HG02678 (cell line): ENCODE measurements at regions not wholly inside any gene's neighbourhood (a gene's known extent, or its start where the extent isn't known, plus 50 kb on each side); places are given as distances from the start of the nearest gene placed in this dataset.
"Not testable (repeated sequence)": the region's sequence is repeated elsewhere in the genome, so short reads cannot be mapped to it uniquely, and the experiment has no call there.

Source experiments
- ATAC-seq: cut with Tn5 transposase; IDR thresholded peaks from one replicate; pipeline ENCODE4 v1.9.1; 2021; ENCODE audit warnings: mild to moderate bottlenecking, moderate library complexity; ENCODE audit not compliant: unreplicated experiment

DNA sequence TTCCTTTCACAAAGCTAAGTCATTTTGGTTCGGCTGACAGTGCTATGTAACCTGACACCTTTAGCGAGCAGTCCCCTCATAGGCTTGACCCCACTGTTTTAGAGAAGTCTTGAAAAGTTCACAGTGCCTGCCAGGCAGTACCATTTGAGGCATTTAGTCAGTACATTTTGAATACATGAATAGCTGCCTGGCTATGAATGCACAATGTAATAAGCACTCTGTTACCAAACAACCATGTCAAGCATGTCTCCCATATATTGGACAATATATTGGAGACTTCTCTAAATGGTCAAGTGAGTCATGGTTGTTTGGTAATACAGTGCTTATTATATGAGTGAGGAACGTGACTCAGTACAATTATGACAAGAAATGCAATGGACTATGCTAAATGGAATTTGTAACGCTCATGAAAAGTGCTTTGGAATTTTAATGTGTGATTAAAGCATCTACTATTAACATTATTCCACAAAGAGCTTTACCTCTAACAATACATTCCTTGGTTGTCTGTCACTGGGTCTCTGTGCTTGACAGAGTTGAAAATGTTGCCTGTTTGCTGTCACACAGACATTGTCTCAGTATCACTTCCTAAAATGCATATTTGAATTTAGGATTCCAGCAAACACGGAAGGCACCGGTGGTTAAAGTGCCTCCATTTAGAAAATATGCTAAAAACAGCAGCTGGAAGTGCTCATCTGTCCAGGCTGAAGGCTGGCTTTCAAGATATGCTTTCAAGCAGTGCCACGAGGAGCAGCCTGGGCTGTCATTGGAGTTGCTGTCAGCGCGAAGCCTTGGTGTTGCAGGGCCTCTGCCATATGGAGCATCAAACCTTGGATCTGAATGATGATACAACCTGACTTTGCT is 458.6 kb downstream of the FBXO15 start:
- ATAC-seq = peak; percentile 53

DNA sequence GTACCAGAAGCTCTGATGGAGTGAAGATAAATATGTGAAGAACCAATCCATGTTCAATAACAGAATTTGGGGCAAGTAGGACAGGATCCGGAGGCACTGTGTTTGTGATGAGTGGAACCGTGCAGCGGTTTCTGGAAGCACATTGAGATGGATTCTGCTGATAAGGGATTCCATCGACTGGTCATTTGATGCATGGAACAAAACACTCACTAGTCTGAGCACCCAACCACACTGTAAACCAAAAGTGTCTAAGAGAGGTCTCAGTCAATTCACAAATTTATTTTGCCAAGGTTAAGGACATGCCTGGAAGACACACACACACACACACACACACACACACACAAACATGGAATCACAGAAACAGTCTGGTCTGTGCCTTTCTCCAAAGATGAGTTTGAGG is 459.5 kb downstream of the FBXO15 start:
- ATAC-seq = no peak

DNA sequence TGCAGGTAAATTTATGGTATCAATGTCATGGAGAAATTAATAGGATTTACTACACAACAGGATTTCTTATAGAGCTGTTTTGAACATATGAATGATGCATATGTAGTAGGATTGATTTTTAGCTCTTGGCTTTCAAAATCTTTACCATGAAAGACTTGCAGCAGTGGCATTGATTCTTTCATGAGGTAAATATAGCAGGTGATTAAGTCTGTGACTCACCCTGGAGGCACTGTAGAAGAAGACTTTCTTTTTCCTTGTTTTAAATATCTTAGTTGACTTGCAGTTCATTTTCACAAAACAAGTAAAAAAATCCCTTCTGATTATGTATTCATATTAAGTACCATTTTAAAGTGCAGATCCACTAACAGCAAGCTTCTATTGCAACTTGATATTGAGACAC is 463.0 kb downstream of the FBXO15 start:
- ATAC-seq = no peak

DNA sequence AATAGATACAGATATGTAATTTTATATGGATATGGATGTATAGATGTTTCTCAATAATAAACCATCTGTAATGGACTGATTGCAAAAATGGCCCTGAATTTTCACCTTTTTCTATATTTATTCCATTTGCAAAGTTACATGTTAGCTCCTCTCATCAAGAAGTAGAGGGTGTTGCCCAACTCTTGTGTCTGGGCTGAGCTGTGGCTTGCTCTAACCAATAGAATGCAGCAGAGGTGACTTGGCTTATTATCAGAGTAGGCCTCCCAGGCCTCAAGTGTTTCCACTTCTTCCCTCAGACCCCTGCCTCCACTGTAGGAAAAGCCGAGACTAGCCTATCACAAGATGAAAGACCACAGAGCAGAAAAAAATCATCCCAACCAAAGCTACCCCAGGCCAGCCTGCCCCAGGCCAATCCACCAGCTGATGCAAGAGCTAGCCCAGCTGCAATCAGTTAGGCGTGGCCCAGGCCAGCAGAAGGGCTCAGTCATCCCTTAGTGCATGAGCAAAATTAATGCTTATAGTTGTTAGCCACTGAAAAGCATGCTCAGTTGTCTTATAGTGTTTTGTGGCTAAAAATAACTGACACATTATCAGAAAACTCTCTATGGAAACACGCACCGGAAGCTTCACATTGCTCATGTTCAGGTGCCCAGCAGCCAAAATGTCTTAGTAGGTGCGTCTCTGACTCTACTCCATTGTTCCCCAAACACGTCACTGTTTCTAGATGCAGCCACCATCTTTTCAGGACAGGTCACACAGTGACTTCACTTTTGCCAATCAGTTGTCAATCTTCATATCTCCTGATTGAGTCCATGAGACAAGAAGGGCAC is 464.0 kb downstream of the FBXO15 start:
- ATAC-seq = no peak

DNA sequence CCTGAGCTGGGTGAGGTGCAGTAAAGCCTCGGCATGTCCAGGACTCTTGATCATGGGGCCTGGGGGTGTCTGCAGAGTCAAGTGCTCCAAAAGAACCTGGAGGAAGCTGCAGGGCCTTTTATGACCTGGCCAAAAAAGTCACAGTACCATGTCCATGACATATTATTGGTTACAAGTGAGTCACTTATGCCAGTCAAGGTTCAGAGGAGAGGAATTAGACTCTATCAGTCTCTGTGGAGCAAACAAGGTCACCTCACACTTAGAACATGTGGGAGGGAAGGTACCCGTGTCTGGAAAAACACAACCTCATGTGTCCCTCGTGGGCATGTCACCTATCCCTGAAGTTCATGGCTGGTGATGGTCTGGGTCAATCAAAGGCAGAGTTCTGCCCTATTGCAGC is 465.7 kb downstream of the FBXO15 start:
- no peak for ATAC-seq

DNA sequence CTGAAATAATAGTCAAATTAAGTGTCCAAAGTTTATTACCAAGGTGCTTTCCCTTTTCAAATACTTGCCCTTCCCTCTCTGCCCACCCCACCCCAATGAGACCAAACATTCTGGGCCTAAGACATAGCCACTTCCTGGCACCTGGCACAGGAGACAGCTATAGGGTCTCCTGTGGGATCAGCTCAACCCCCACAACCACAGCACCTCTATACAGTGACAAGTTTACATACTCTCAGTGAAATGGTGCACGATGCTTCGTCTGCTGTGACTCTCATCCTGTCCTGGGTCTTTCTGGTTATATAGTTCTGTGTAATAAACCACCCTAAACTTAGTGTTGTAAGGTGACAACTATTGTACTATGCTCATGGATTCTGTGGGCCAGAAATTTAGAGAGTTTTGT is 466.2 kb downstream of the FBXO15 start:
- ATAC-seq = no peak

DNA sequence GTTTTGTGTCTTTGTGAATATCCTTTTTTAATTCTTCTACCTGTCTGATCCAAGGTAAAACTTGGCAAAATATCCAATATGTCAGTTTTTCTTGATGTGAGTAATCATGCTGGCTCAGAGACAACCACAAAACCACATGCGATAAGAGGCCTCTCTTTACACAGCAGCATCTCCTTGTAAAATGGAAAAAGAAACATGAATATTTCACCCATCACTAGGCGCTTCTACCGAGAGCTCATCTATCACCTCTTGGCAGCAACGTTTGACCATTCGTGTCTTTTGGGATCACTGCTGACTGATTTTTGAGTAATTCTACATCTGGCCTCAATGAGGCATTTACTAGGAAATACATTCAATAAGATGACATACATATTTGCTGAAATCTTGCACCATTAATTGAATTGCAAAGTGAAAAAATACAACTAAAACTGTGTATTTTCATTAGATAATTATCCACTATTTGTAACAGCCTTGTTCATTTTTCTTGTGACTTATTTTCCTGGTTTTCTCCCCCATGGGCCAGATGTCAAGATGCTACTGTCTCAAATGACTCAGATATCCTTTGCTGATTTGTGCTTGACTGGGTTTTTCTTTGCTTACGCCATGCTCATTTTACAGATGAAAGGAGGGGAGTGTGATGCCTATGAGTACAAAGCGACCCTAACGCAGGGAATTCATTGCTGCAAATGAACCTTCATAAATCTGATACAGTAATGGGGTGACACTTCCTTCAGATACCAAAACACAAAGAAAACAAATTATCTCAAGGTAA is 467.5 kb downstream of the FBXO15 start:
- ATAC-seq = no peak

DNA sequence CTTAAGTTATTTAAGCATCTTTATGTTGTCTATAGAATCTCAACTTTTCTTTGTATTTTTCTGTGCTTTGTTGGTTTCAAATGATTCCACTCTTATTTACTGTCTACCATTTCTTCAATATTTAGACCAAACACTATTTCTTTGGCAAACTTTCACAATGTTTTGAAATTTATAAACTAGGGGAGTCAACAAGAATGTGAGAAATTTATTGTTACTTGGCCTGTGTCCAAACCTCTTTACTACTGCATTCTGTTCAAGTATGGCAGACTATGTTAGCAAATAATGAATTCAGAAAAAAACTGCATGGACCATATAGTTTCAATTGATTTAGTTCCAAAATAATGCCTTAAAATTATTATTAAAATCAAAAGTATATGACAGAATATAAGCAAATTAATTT is 470.2 kb downstream of the FBXO15 start:
- ATAC-seq = no peak

DNA sequence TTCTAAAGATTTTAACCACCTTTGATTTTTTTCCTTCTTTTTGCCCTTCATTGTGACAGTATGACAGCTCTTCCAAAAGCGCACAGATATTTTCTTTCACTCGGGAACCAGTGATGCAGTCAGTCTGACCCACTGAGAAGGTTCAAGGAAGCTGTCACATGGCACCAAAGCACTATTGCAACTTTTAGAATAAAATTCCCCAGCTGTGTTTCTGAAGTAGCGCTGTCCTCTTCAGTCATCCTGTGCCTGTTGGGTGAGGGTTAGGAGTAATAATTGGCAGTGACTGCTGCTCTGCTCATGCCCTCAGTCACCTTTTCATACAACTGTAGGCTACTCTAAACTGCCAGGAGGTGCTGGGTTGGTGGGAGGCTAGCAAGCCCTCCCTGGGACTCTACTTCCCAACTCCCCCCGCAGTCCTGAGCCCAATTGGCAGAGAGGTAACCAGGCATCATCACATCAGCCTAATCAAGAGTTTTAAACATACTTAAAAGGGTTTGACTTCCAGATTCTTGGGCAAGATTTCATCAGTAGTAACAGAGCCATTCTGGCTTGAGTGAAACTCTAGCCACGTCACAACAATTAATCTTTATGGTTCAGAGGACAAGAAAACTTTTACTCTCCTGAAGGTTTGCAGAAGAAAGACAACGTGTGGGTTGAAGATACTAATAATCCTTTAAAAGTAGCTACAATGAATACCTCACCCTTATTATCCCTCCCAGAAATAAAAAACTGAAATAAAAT is 473.3 kb downstream of the FBXO15 start:
- no peak for ATAC-seq

DNA sequence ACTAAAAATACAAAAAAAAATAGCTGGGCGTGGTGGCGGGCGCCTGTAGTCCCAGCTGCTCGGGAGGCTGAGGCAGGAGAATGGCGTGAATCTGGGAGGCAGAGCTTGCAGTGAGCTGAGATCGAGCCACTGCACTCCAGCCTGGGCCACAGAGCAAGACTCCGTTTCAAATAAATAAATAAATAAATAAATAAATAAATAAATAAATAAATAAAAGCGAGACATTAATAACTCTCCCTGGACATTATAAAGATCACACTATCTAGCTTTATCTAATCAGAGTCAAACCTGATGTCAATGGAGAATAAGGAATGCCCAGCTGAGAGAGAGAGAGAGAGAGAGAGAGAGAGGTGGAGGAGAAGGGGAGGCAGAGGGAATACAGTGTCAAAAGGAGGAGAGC is 476.2 kb downstream of the FBXO15 start:
- not testable (repeated sequence) for ATAC-seq

DNA sequence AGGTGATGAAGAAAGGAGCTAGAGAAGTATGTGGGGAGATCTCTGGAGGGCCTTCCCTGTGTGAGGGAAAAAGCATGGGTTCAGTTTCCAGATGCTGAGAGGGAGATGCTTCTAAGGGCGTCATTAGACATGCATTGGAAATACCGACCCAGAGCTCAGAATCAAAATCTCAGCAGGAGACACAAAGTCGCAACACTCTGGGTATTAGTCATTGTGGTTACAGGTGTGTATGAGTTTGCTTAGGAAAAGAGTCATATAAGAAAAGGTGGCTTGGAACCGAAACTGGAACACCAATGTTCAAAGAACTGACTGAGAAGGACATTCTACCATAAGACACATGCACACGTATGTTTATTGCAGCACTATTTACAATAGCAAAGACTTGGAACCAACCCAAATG is 477.1 kb downstream of the FBXO15 start:
- ATAC-seq = no peak

DNA sequence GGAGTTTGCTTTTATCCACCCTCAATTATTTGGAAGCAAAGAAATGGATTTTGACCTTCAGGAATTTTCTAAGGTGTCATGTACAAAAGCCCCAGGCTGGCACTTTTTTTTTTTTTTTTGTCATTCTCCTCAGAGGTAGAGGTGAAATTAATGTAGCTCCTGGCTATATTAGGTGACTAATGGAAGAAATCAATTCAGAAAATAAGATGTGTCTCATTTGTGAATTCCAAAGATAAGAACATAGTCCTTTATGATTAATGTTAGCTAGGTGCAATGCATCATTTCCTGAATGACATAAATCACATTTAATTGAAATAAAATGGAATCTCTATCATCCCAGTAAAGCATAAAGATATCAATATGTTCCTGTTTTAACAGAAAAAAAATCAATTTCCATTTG is 477.6 kb downstream of the FBXO15 start:
- ATAC-seq = no peak

DNA sequence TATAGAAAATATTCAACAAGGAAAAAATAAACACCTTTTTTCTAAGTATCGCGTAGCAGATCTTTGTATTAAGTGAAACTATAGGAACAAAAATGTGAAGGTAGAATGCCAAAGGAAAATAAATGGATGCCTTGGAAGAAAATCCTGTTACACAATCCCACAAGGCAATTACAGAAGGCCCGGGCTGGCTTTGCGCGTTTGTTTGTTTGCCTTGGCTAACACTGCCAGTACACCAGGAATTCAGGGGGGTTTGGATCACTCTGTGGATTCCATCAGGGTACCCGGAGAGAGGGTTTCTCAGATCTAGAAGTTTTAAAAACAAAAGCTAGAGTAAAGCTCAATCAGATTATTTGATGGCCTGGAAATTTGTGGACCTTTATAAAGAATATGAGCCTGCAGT is 478.3 kb downstream of the FBXO15 start:
- no peak for ATAC-seq

DNA sequence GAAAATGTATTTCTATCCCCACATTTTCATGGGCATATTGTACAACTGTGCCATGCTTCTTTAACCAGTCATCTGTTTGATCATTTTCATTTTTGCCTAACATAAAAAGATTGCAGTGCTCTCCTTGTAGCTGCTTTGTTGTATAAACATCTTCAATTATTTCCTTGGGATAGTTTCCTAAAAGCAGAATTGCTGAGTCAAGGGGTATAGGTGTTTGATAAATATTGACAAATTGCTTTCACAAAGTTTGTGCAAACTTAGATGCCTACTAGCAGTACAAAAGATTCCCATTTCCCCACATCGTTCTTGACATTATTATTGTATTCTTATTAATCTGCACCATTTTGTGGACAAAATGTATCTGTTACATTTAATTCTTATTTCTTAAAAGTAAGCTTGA is 479.6 kb downstream of the FBXO15 start:
- no peak for ATAC-seq

DNA sequence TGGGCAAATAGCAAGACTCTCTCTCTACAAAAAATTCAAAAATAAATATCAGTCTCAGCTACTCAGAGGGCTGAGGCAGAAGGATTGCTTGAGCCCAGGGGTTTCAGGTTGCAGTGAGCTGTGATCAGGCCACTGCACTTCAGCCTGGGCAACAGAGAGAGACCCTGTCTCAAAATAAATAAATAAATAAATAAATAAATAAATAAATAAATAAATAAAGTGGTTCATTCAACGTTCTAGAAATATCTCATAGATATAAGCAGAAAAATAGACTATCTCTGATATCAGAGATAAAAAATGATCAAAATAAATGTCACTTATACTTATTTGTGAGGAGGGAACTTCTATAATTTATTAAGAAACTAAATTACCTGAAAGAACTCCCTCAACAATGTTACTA is 480.9 kb downstream of the FBXO15 start:
- ATAC-seq = no peak

DNA sequence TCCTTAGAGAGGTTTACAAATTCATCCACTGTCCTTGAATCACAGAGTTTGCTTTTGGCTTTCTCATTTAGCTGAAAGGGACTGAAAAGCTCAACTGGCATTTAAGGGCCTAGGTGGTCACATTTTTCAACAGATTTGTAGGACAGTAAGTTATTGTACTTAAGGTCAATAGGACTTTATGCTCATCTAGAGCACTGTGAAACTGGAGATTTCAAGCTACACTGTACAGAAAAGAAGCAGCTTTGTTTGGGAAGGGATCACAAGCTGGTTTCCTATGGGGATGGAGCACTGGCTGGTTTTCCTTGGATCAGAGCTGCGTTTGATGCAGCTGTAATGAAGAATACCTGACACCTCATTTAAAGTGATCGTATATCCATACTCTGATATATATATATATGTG is 482.7 kb downstream of the FBXO15 start:
- ATAC-seq = no peak

DNA sequence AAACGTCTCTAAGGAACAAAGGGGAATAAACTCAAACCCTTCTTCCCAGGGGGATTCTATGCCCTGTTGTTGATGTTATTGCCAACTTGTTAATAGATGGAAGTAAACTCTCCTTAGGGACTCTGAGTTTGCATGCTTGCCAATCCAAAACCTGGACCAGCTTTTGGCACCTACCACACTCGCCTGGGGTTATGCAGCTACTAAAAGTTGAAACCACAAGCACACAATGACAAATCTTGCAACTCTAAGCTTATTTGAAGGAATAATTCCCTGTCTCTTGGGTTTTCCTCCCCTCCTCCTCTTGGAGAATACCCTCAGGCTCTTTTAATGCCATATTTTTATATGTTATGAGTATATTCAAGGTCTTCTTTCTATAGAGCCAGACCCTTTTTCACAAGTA is 484.1 kb downstream of the FBXO15 start:
- no peak for ATAC-seq

DNA sequence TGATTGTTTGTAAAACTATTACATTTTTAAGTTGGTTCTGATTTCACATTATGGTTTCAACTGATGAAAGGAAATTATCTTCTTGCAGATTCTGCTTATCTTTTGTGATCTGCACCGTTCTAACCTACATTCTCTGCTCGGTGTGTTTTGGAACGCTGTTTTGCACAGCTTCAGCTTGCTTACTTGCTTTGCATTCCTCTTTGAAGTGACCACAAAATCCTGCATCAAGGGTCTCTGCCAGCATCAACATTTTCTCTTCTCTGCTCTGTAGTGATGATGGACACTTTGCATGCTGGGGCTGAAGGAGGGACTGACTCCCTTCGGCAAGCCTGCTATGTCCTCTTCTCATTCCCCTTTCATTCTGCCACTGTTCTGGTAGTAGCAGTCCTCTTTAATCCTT is 485.2 kb downstream of the FBXO15 start:
- no peak for ATAC-seq

DNA sequence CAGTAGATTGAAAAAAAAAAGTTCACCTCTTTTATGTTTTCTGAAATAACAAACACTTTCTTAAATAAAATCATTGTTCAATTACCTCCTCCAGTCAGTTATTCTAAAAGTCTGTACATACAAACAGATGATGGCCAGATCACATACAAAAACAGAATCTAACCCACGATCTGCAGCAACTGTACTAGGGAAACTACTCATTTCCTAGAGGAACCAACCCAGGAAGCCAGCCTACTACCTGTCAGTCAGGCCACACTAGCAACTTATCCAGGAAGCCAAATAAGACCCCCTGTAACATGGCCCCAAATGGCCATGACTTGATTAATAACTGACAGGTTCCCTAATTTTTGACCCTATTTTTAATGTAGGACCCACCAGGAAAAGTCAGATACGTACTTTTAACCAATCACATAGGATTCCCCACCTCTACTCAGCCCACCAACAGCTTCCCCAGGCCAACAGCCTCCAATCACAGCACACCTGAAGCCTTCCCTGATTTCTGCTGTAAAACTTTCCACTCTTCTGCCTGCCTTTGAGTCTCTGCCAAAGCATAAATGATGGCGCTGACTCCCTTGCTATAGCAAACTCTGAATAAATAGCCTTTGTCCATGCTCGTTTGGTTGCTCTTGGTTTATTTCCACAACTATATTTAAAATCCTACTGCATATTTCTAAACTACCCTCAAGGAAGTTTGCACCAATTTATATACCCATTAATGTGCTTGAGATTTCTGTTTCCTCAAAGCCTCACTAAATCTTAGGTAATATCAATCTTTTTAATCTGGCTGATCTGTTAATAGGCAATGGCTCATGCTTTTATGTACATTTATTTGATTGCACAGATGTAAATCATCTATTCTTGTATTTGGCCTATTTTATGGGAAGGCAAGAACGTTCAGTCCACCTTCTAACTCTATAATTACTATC is 486.4 kb downstream of the FBXO15 start:
- ATAC-seq = no peak

DNA sequence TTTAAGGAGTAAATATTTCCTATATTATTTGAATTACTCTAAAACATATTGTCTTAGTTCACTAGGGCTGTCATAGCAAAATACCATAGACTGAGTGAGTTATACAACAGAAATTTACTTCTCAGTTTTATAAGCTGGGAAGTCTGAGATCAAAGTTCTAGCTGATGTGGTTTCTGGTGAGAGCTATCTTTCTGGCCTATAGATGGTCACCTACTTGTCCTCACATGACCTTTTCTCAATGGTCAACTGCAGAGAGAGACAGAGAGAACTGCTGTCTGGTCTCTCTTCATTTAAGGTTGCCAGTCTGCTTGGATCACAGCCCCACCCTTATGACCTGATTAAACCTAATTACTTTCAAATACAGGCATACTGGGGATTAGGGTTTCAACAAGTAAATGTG is 490.9 kb downstream of the FBXO15 start:
- no peak for ATAC-seq
